ENCODE measurements at regions not wholly inside any gene's neighbourhood (a gene's known extent, or its start where the extent isn't known, plus 50 kb on each side); places are given as distances from the start of the nearest gene placed in this dataset.

DNA sequence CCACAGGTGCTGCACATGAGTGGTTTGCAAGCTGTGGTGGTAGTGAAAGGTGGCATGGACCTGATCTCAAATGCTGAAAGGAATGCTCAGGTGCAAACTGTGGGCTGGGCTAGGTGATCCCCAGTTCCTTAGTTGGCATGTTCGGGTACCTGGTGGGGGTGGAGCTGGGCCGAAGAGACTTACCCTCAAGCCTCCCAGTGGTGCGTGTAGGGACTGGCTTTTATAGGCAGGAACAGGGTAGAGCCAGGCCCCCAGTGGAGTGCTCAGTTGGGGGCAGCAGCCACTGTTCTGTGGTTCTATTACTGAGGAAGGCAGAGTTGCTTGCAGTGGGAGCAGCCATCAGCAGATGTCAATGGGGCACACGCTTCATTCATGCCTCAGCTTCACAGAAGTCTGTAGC lies 399.8 kb downstream of the HTR1B start:
- Histone ChIP-seq H3K36me3 (ENCODE audit: control insufficient read depth, insufficient read depth, low read length) (no peaks in the 10 kb centered on the region), H3K4me1 (no peaks in the 10 kb centered on the region), H3K9me3 (no peaks in the 10 kb centered on the region), H3K4me3 (ENCODE audit: low read depth, low read length) (no peak overlapping the region), H3K27me3 (replicated peaks; ENCODE audit: control insufficient read depth, insufficient read depth, low read length) (no peaks in the 10 kb centered on the region)
- H3K4me1 Mint-ChIP-seq (ENCODE audit: low read depth, unreplicated experiment) = no peaks in the 10 kb centered on the region
- CTCF ChIA-PET = no interaction called here
- POLR2A ChIA-PET = no interaction called here
- H3K9me3 Mint-ChIP-seq (ENCODE audit: unreplicated experiment) = peaks cover 9% of the 10 kb centered on the region
- no peak overlapping the region for H3K27ac Mint-ChIP-seq (ENCODE audit: unreplicated experiment)
- DNase-seq = no peak
- intact Hi-C loops (cut with micrococcal nuclease; ENCODE audit: unreplicated experiment) = no loop called here
- TF ChIP-seq, protein P1, sequence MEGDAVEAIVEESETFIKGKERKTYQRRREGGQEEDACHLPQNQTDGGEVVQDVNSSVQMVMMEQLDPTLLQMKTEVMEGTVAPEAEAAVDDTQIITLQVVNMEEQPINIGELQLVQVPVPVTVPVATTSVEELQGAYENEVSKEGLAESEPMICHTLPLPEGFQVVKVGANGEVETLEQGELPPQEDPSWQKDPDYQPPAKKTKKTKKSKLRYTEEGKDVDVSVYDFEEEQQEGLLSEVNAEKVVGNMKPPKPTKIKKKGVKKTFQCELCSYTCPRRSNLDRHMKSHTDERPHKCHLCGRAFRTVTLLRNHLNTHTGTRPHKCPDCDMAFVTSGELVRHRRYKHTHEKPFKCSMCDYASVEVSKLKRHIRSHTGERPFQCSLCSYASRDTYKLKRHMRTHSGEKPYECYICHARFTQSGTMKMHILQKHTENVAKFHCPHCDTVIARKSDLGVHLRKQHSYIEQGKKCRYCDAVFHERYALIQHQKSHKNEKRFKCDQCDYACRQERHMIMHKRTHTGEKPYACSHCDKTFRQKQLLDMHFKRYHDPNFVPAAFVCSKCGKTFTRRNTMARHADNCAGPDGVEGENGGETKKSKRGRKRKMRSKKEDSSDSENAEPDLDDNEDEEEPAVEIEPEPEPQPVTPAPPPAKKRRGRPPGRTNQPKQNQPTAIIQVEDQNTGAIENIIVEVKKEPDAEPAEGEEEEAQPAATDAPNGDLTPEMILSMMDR (IDR thresholded peaks at IDR 0.05; ENCODE audit: insufficient read depth in 1 of 2, low read depth in 1 of 2, low read length in 1 of 2, severe bottlenecking in 1 of 2, unreplicated experiment in 1 of 2) = no peak
- no peak overlapping the region for H3K4me3 Mint-ChIP-seq (ENCODE audit: unreplicated experiment)
- H3K27me3 Mint-ChIP-seq (ENCODE audit: insufficient read depth, unreplicated experiment) = no peaks in the 10 kb centered on the region
- H3K36me3 Mint-ChIP-seq (ENCODE audit: insufficient read depth, unreplicated experiment) = no peaks in the 10 kb centered on the region
- no TSS peak for BruUV-seq (replicated peaks)

DNA sequence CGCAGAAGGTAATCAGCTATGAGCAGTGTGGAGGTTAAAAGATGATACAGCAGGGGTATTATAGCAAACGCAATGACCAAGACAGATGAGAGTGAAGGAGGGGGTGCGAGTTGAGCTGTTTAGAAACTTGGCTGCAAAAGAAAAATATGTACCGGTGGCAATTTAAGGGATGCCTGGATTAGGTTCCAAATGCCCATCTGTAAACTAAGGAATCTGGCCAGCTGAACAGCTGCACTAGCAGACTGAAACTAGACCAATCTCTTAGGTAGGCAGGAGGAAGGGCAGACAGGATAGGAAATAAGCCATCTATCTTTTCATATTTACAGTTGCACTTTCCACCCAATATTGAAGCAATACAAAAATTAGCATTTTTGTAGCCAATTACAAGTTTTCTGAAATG lies 407.6 kb downstream of the HTR1B start:
- H3K9me3 ChIP-seq = no peaks in the 10 kb centered on the region
- no peaks in the 10 kb centered on the region for H3K4me1 Mint-ChIP-seq (ENCODE audit: low read depth, unreplicated experiment)
- H3K36me3 ChIP-seq (ENCODE audit: control insufficient read depth, insufficient read depth, low read length) = no peaks in the 10 kb centered on the region
- H3K4me1 ChIP-seq = no peaks in the 10 kb centered on the region
- TF ChIP-seq, protein P1 (IDR thresholded peaks at IDR 0.05; ENCODE audit: insufficient read depth in 1 of 2, low read depth in 1 of 2, low read length in 1 of 2, severe bottlenecking in 1 of 2, unreplicated experiment in 1 of 2) = no peak
- H3K4me3 ChIP-seq (ENCODE audit: low read depth, low read length) = no peak overlapping the region
- no peaks in the 10 kb centered on the region for H3K27me3 Mint-ChIP-seq (ENCODE audit: insufficient read depth, unreplicated experiment)
- no peaks in the 10 kb centered on the region for H3K27me3 ChIP-seq (replicated peaks; ENCODE audit: control insufficient read depth, insufficient read depth, low read length)
- no TSS peak for BruUV-seq (replicated peaks)
- intact Hi-C loops (cut with micrococcal nuclease; ENCODE audit: unreplicated experiment) = no loop called here
- CTCF ChIA-PET = no interaction called here
- H3K9me3 Mint-ChIP-seq (ENCODE audit: unreplicated experiment) = peaks cover 7% of the 10 kb centered on the region
- DNase-seq = no peak
- POLR2A ChIA-PET = no interaction called here
- H3K27ac Mint-ChIP-seq (ENCODE audit: unreplicated experiment) = no peak overlapping the region
- no peaks in the 10 kb centered on the region for H3K36me3 Mint-ChIP-seq (ENCODE audit: insufficient read depth, unreplicated experiment)
- H3K4me3 Mint-ChIP-seq (ENCODE audit: unreplicated experiment) = no peak overlapping the region

GRCh38 chr6:77040568-77041195 lies 422.6 kb downstream of the HTR1B start:
- Histone ChIP-seq H3K9me3 (no peaks in the 10 kb centered on the region), H3K36me3 (ENCODE audit: control insufficient read depth, insufficient read depth, low read length) (no peaks in the 10 kb centered on the region), H3K4me3 (ENCODE audit: low read depth, low read length) (no peak overlapping the region), H3K27me3 (replicated peaks; ENCODE audit: control insufficient read depth, insufficient read depth, low read length) (no peaks in the 10 kb centered on the region), H3K4me1 (no peaks in the 10 kb centered on the region)
- TF ChIP-seq, protein P1 (IDR thresholded peaks at IDR 0.05; ENCODE audit: insufficient read depth in 1 of 2, low read depth in 1 of 2, low read length in 1 of 2, severe bottlenecking in 1 of 2, unreplicated experiment in 1 of 2) = no peak
- H3K27ac Mint-ChIP-seq (ENCODE audit: unreplicated experiment) = no peak overlapping the region
- DNase-seq = no peak
- peaks cover 9% of the 10 kb centered on the region for H3K9me3 Mint-ChIP-seq (ENCODE audit: unreplicated experiment)
- no peaks in the 10 kb centered on the region for H3K27me3 Mint-ChIP-seq (ENCODE audit: insufficient read depth, unreplicated experiment)
- H3K36me3 Mint-ChIP-seq (ENCODE audit: insufficient read depth, unreplicated experiment) = no peaks in the 10 kb centered on the region
- ChIA-PET CTCF (no interaction called here), POLR2A (no interaction called here)
- H3K4me1 Mint-ChIP-seq (ENCODE audit: low read depth, unreplicated experiment) = no peaks in the 10 kb centered on the region
- no peak overlapping the region for H3K4me3 Mint-ChIP-seq (ENCODE audit: unreplicated experiment)
- no TSS peak for BruUV-seq (replicated peaks)
- intact Hi-C loops (cut with micrococcal nuclease; ENCODE audit: unreplicated experiment) = no loop called here
